Epithelial cell of proximal tubule (primary cell): ENCODE measurements at regions not wholly inside any gene's neighbourhood (a gene's known extent, or its start where the extent isn't known, plus 50 kb on each side); places are given as distances from the start of the nearest gene placed in this dataset.

ENCODE experiments used
- DNase-seq: peaks from one replicate; pipeline ENCODE4 v3.0.0-alpha.2; 2011; ENCODE audit warnings: low read depth
- H3K4me3 ChIP-seq: 2 replicates; pipeline ENCODE4 v1.5.1; 2011; ENCODE audit warnings: low read depth, mild to moderate bottlenecking, low read length
- CTCF ChIP-seq: conservative IDR thresholded peaks from 2 replicates; pipeline ENCODE4 v1.5.1; 2012; ENCODE audit warnings: low read depth, mild to moderate bottlenecking, low read length

GRCh38 chr4:162954976-162955375, 211.7 kb downstream of the NAF1 start:
- no peak overlapping the region for H3K4me3 ChIP-seq
- TF ChIP-seq CTCF = no peak
- no peak for DNase-seq

- no peak for TF ChIP-seq CTCF
- no peak overlapping the region for H3K4me3 ChIP-seq
- peak; percentile 59 for DNase-seq
These were observed 214.5 kb downstream of the NAF1 start for GRCh38 chr4:162952232-162952631.

GRCh38 chr4:162945713-162946112, 221.0 kb downstream of the NAF1 start:
- DNase-seq = no peak
- H3K4me3 ChIP-seq = no peak overlapping the region
- TF ChIP-seq CTCF = no peak

GRCh38 chr4:162943263-162943662, 223.4 kb downstream of the NAF1 start:
- peak; percentile 34 for TF ChIP-seq CTCF
- no peak for DNase-seq
- no peak overlapping the region for H3K4me3 ChIP-seq

GRCh38 chr4:162938738-162939485, 227.8 kb downstream of the NAF1 start:
- no peak for TF ChIP-seq CTCF
- peak; percentile 41 for DNase-seq
- H3K4me3 ChIP-seq = no peak overlapping the region

- DNase-seq = no peak
- TF ChIP-seq CTCF = no peak
- no peak overlapping the region for H3K4me3 ChIP-seq
These were observed 231.5 kb downstream of the NAF1 start for GRCh38 chr4:162935214-162935613.

- DNase-seq = no peak
- no peak for TF ChIP-seq CTCF
These were observed 235.4 kb downstream of the NAF1 start for GRCh38 chr4:162931286-162931685.

More at GRCh38 chr4:162931286-162931685, 235.4 kb downstream of the NAF1 start:
- H3K4me3 ChIP-seq = no peak overlapping the region
